OCI-LY7 (cell line): ENCODE measurements at regions not wholly inside any gene's neighbourhood (a gene's known extent, or its start where the extent isn't known, plus 50 kb on each side); places are given as distances from the start of the nearest gene placed in this dataset.
"Not testable (repeated sequence)": the region's sequence is repeated elsewhere in the genome, so short reads cannot be mapped to it uniquely, and the experiment has no call there.

ENCODE experiments used
- CTCF ChIP-seq: fragments of 200-600 bp; sonication (generic); conservative IDR thresholded peaks from 2 replicates; pipeline ENCODE4 v1.5.1; 2014; ENCODE audit warnings: mild to moderate bottlenecking, antibody characterized with exemption, low read length, moderate library complexity, mixed read lengths
- EZH2phosphoT487 ChIP-seq: fragments of 200-600 bp; sonication (generic); IDR thresholded peaks from 2 replicates; pipeline ENCODE4 v1.6.1; 2018; ENCODE audit warnings: low read depth, borderline replicate concordance, mild to moderate bottlenecking, mixed run types, antibody characterized with exemption, low read length, moderate library complexity, mixed read lengths

- not testable (repeated sequence) for TF ChIP-seq CTCF, EZH2phosphoT487
These were observed 100.7 kb downstream of the GPX5 start for GRCh38 chr6:28626386-28626785.
